Amygdala (tissue), 56 donors: ENCODE measurements at regions not wholly inside any gene's neighbourhood (a gene's known extent, or its start where the extent isn't known, plus 50 kb on each side); places are given as distances from the start of the nearest gene placed in this dataset.
A peak's percentile ranks its signal among the peaks of the same experiment; 100 is the strongest.

Source experiments
- DNase-seq, 56 donors: peaks; one replicate each; lab custom pipeline; 2025; lab: John Stamatoyannopoulos, UW

GRCh38 chr3:5304188-5304587 lies 116.7 kb downstream of the EDEM1 start:
- DNase-seq = no peak

- peak in 34 of 56 donors; percentile 1 to 57 (median 16) for DNase-seq
These were observed 117.5 kb downstream of the EDEM1 start for GRCh38 chr3:5304789-5305683.

GRCh38 chr3:5305684-5305989 lies 118.1 kb downstream of the EDEM1 start:
- no peak for DNase-seq

GRCh38 chr3:5309171-5309570 lies 121.7 kb downstream of the EDEM1 start:
- no peak for DNase-seq

DNA sequence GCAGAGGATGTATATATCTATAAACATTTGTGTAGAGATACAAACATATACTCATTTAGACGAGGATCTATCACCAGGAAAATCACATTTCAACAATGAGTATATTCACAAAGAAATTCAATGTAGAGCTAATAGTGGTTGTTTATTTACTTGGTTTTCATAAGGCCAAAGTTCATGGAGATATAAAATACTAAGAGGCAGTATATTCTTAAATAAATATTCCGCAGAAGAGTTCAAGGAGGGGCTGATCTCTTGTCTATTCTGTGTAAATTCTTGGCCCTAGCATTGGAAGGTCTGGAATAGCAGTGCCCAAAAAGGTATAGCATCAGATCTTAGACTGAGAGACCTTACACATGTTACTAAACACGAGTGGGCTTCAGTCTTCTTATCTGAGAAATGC lies 122.1 kb downstream of the EDEM1 start:
- no peak for DNase-seq

DNA sequence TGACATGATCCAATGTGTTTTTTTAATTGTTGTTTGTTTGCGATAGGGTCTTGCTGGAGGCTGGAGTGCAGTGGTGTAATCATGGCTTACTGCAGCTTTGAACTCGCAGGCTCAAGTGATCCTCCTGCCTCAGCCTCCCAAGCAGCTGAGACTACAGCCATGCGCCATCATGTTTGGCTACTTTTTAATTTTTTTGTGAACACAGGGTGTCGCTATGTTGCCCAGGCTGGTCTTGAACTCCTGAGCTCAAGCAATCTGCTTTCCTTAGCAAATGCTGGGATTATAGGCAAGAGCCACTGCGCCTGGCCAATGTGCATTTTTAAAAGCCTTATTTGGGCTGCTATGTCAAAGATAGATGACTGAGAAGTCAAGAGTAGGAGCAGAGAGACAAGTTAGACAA lies 123.0 kb downstream of the EDEM1 start:
- DNase-seq = no peak

GRCh38 chr3:5312290-5312689 lies 124.8 kb downstream of the EDEM1 start:
- DNase-seq = no peak

GRCh38 chr3:5314897-5315296 lies 127.4 kb downstream of the EDEM1 start:
- no peak for DNase-seq

GRCh38 chr3:5317557-5317956 lies 130.1 kb downstream of the EDEM1 start:
- DNase-seq = no peak

DNA sequence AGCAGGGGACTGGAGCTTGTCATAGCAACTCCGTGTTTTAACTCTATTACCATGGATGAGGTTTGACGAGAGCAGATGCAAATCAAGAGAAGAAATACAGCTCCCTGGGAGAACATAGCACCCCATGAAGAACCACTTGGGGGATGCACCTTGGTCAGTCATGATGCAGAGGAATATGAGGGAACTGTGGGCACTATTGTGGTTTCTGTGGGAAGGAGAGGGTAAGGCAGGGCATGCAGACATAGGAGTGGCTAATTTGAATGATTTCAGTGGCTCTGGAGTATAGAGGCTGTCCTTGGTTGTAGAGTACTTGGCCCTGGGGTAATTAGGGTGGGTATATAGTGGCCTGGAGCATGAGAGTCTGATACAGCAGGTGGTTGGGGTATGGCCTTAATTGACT lies 131.9 kb downstream of the EDEM1 start:
- no peak for DNase-seq

DNA sequence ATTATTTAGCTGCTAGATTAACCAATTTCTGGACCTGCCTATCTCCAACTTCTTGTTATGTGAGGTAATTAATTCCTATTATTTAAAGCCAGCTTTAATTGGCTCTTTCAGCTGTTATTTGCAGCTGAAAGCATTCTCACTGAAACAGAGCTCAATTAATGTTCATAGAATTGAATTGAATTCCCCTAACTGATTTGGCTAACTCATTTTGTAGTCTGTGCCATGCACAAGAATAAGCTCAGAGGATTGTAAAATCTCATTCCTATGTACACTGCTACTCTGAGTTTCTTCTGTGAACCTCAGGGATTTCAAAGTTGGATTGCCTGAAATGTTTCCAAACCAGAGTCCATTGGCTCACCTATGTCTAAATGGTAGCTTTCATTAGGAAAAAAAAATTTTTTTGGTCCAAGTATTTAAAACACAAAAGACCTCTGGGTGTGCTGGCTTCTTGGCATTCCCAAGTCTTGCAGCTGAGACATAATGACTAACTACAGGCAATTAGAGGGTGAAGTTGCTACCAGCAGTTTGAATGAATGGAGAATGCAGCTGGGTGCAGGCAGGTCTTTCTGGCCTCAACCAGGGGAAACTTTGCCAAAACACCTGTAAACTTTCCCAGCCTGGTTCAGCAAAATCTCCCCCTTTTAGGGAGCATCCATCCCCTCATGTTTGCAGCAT lies 134.3 kb downstream of the EDEM1 start:
- no peak for DNase-seq

- DNase-seq = no peak
These were observed 137.3 kb downstream of the EDEM1 start for GRCh38 chr3:5324780-5325179.

GRCh38 chr3:5330152-5330810 lies 142.8 kb downstream of the EDEM1 start:
- DNase-seq = peak in 5 of 56 donors; percentile 6 to 20 (median 8)

DNA sequence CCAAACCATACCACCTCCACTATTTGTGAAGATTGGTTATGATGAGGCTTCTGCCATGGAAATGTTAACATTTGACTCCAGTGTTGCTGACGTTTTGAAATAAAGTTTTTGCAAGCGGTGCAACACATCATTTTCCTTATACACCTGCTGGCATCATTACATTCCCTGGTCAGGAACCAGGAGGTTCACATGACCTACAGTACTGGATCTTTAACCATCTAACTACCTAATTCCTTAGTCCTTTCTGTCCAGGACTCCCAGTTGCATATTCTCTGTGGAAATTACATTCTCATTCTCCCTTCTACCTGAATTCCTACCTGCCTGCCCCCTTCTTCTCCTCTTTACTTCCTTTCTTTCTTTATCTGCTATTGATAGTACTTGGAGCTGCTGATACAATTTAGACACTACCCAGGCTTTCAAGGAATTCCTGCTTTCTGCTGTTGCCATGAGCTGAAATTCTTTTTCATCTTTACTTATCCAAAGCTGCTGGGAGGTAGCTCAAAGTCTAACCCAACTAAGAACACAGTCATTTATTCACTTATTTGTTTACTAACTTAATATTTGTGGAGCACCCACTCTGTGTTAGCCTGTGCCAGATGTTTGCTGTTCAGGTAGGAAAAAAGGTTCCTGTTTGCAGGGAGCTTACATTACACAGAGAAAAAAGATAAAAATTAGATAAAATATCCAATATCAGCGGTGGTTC lies 144.2 kb downstream of the EDEM1 start:
- no peak for DNase-seq

GRCh38 chr3:5332270-5332956 lies 144.9 kb downstream of the EDEM1 start:
- no peak for DNase-seq

GRCh38 chr3:5339967-5340535 lies 152.5 kb downstream of the EDEM1 start:
- no peak for DNase-seq

DNA sequence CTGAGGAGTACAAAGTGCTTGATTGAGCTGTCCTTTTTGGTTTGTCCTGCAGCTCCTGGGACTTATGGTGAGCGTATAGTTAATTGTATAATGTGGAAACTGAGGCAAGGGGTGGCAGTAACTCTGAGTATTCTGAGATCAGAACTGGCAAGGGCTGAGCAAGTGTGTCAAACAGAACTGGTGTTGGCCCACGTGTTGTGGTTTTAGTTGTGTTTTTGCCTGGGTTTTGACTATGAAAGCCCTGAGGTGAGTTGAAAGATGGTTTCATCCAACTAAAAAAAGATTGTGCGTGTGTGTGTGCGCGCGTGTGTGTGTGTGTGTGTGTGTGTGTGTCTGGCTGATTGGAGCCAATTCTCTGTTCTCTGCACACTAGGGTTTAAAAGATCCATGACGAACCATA lies 154.1 kb downstream of the EDEM1 start:
- DNase-seq = no peak

- DNase-seq = no peak
These were observed 156.0 kb downstream of the EDEM1 start for GRCh38 chr3:5343459-5343858.

- no peak for DNase-seq
These were observed 157.2 kb downstream of the EDEM1 start for GRCh38 chr3:5344707-5345106.

- peak in 3 of 56 donors; percentile 4 to 19 (median 8) for DNase-seq
These were observed 160.0 kb downstream of the EDEM1 start for GRCh38 chr3:5347486-5347885.
